ENCODE measurements at regions not wholly inside any gene's neighbourhood (a gene's known extent, or its start where the extent isn't known, plus 50 kb on each side); places are given as distances from the start of the nearest gene placed in this dataset.
"Not testable (repeated sequence)": the region's sequence is repeated elsewhere in the genome, so short reads cannot be mapped to it uniquely, and the experiment has no call there.

- no peaks in the 10 kb centered on the region; the same call in 1 of the 2 replicates for H3K4me1 ChIP-seq (ENCODE audit: control insufficient read depth, insufficient read depth, low read length)
- no peak overlapping the region for H3K27ac ChIP-seq (ENCODE audit: extremely low read depth, low read depth, low read length)
- POLR2A ChIA-PET, result no interaction called here
- H3K4me3 ChIP-seq (ENCODE audit: low read depth, low read length), result no peak overlapping the region
- CTCF ChIA-PET, result no interaction called here
- H3K9me3 ChIP-seq (ENCODE audit: control insufficient read depth, insufficient read depth, low read depth, low read length), result no peaks in the 10 kb centered on the region; the same call in 1 of the 2 replicates
- no peaks in the 10 kb centered on the region for H3K36me3 ChIP-seq (ENCODE audit: control insufficient read depth in 2 of 2, insufficient read depth in 1 of 2, low read length in 2 of 2)
- TF ChIP-seq ZNF558 (tag by site-specific recombination; IDR thresholded peaks at IDR 0.05) (no peak), ZNF701 (tag by site-specific recombination; IDR thresholded peaks at IDR 0.05) (no peak), ZNF335 (tag by site-specific recombination; conservative IDR thresholded peaks at IDR 0.05) (no peak), PRDM1 (tag by site-specific recombination; IDR thresholded peaks at IDR 0.05) (no peak), SCRT2 (tag by site-specific recombination; IDR thresholded peaks at IDR 0.05) (no peak), ZNF501 (tag by site-specific recombination; IDR thresholded peaks at IDR 0.05) (no peak), ZNF776 (tag by site-specific recombination; IDR thresholded peaks at IDR 0.05; ENCODE audit: borderline replicate concordance) (no peak), ZNF654 (tag by site-specific recombination; IDR thresholded peaks at IDR 0.05; ENCODE audit: low read depth) (no peak), ZNF398 (tag by site-specific recombination; IDR thresholded peaks at IDR 0.05) (no peak), ZNF521 (tag by site-specific recombination; IDR thresholded peaks at IDR 0.05) (no peak), ZNF37A (tag by site-specific recombination; IDR thresholded peaks at IDR 0.05) (no peak), ZBTB49 (tag by site-specific recombination; IDR thresholded peaks at IDR 0.05; ENCODE audit: low read depth) (no peak), ZFP37 (tag by site-specific recombination; IDR thresholded peaks at IDR 0.05) (no peak), EGR2 (tag by site-specific recombination; IDR thresholded peaks at IDR 0.05; ENCODE audit: low read depth) (no peak), ZNF2 (tag by site-specific recombination; IDR thresholded peaks at IDR 0.05) (no peak), ZNF514 (tag by site-specific recombination; IDR thresholded peaks at IDR 0.05) (no peak), TCF7L2 (IDR thresholded peaks at IDR 0.05; ENCODE audit: borderline replicate concordance, low read depth, low read length) (no peak), ZNF571 (tag by site-specific recombination; IDR thresholded peaks at IDR 0.05) (no peak)
These were observed 199.1 kb upstream of the ARL4C start for GRCh38 chr2:234695981-234696380.

- no peaks in the 10 kb centered on the region for H3K36me3 ChIP-seq (ENCODE audit: control insufficient read depth in 2 of 2, insufficient read depth in 1 of 2, low read length in 2 of 2)
- H3K27ac ChIP-seq (ENCODE audit: extremely low read depth, low read depth, low read length), result no peak overlapping the region
- H3K9me3 ChIP-seq (ENCODE audit: control insufficient read depth, insufficient read depth, low read depth, low read length), result no peaks in the 10 kb centered on the region; the same call in 1 of the 2 replicates
- no peak overlapping the region for H3K4me3 ChIP-seq (ENCODE audit: low read depth, low read length)
- ChIA-PET CTCF (interaction anchor here (0.7 kb wide), 1 partner anchor 25 kb away, joined by 3 read pairs; no protein-coding TSS in a partner anchor), POLR2A (no interaction called here)
- no peaks in the 10 kb centered on the region; the same call in 1 of the 2 replicates for H3K4me1 ChIP-seq (ENCODE audit: control insufficient read depth, insufficient read depth, low read length)
- no peak for TF ChIP-seq REPIN1 (tag by site-specific recombination; IDR thresholded peaks at IDR 0.05; ENCODE audit: low read depth)
- no peak for TF ChIP-seq ZNF621 (tag by site-specific recombination; IDR thresholded peaks at IDR 0.05)
- no peak for TF ChIP-seq ZNF701 (tag by site-specific recombination; IDR thresholded peaks at IDR 0.05)
- TF ChIP-seq PBX3 (CRISPR knock-in tag; IDR thresholded peaks at IDR 0.05), result no peak
- TF ChIP-seq ZNF221 (tag by site-specific recombination; IDR thresholded peaks at IDR 0.05; ENCODE audit: borderline replicate concordance), result no peak
- TF ChIP-seq ZNF501 (tag by site-specific recombination; IDR thresholded peaks at IDR 0.05), result no peak
- TF ChIP-seq ZNF558 (tag by site-specific recombination; IDR thresholded peaks at IDR 0.05), result no peak
- no peak for TF ChIP-seq ZNF16 (tag by site-specific recombination; IDR thresholded peaks at IDR 0.05; ENCODE audit: low read depth)
- no peak for TF ChIP-seq ZSCAN16 (tag by site-specific recombination; IDR thresholded peaks at IDR 0.05)
These were observed 197.5 kb upstream of the ARL4C start for GRCh38 chr2:234694244-234695013.

GRCh38 chr2:234693681-234694190 is 196.9 kb upstream of the ARL4C start:
- CTCF ChIA-PET, result interaction anchor here (0.7 kb wide), 1 partner anchor 25 kb away, joined by 3 read pairs; no protein-coding TSS in a partner anchor
- POLR2A ChIA-PET; H3K4me3 ChIP-seq (ENCODE audit: low read depth, low read length); H3K27ac ChIP-seq (ENCODE audit: extremely low read depth, low read depth, low read length); H3K36me3 ChIP-seq (ENCODE audit: control insufficient read depth in 2 of 2, insufficient read depth in 1 of 2, low read length in 2 of 2); H3K9me3 ChIP-seq (ENCODE audit: control insufficient read depth, insufficient read depth, low read depth, low read length); H3K4me1 ChIP-seq (ENCODE audit: control insufficient read depth, insufficient read depth, low read length): not testable (repeated sequence)

GRCh38 chr2:234693191-234693590 is 196.3 kb upstream of the ARL4C start:
- POLR2A ChIA-PET; H3K27ac ChIP-seq (ENCODE audit: extremely low read depth, low read depth, low read length); H3K36me3 ChIP-seq (ENCODE audit: control insufficient read depth in 2 of 2, insufficient read depth in 1 of 2, low read length in 2 of 2); H3K9me3 ChIP-seq (ENCODE audit: control insufficient read depth, insufficient read depth, low read depth, low read length); H3K4me3 ChIP-seq (ENCODE audit: low read depth, low read length); H3K4me1 ChIP-seq (ENCODE audit: control insufficient read depth, insufficient read depth, low read length): not testable (repeated sequence)
- CTCF ChIA-PET, result interaction anchor here (0.6 kb wide), 1 partner anchor 962 kb away, joined by 3 read pairs; no protein-coding TSS in a partner anchor

Measured in HEK293 (cell line).